ENCODE measurements at regions not wholly inside any gene's neighbourhood (a gene's known extent, or its start where the extent isn't known, plus 50 kb on each side); places are given as distances from the start of the nearest gene placed in this dataset.

- Histone ChIP-seq H3K9me3 (ENCODE audit: control insufficient read depth in 2 of 3, insufficient read depth in 1 of 3, low read length in 3 of 3) (peaks cover 0 to 5% (median 2%) of the 10 kb centered on the region in 3 donors), H3K4me1 (ENCODE audit: control insufficient read depth in 2 of 3, insufficient read depth in 2 of 3, low read depth in 1 of 3, low read length in 3 of 3) (no peaks in the 10 kb centered on the region), H3K27me3 (ENCODE audit: control insufficient read depth, insufficient read depth, low read length) (no peaks in the 10 kb centered on the region), H3K9ac (ENCODE audit: low read length in 3 of 3) (no peak overlapping the region), H3K4me3 (ENCODE audit: low read length in 3 of 3) (no peak overlapping the region), H3K27ac (ENCODE audit: low read depth in 2 of 2, low read length in 2 of 2) (no peak overlapping the region), H3K36me3 (ENCODE audit: control insufficient read depth in 2 of 3, insufficient read depth in 3 of 3, low read length in 3 of 3) (no peaks in the 10 kb centered on the region)
- DNase-seq (no peak), FAIRE-seq (no peak)
- TF ChIP-seq CTCF (IDR thresholded peaks at IDR 0.05; ENCODE audit: borderline replicate concordance, extremely low read depth, insufficient read depth): no peak
- intact Hi-C loops (cut with DNase I): no loop called here
Measured at GRCh38 chr7:112855227-112855626, 65.0 kb upstream of the TMEM168 start.

GRCh38 chr7:112854169-112854568 is 64.0 kb upstream of the TMEM168 start:
- no peak overlapping the region for H3K9ac ChIP-seq (ENCODE audit: low read length in 3 of 3)
- H3K27ac ChIP-seq (ENCODE audit: low read depth in 2 of 2, low read length in 2 of 2): no peak overlapping the region
- no peak for FAIRE-seq
- H3K4me1 ChIP-seq (ENCODE audit: control insufficient read depth in 2 of 3, insufficient read depth in 2 of 3, low read depth in 1 of 3, low read length in 3 of 3): no peaks in the 10 kb centered on the region
- peaks cover 0 to 5% (median 2%) of the 10 kb centered on the region in 3 donors for H3K9me3 ChIP-seq (ENCODE audit: control insufficient read depth in 2 of 3, insufficient read depth in 1 of 3, low read length in 3 of 3)
- no peak overlapping the region for H3K4me3 ChIP-seq (ENCODE audit: low read length in 3 of 3)
- TF ChIP-seq CTCF (IDR thresholded peaks at IDR 0.05; ENCODE audit: borderline replicate concordance, extremely low read depth, insufficient read depth): no peak
- H3K27me3 ChIP-seq (ENCODE audit: control insufficient read depth, insufficient read depth, low read length): no peaks in the 10 kb centered on the region
- intact Hi-C loops (cut with DNase I): no loop called here
- no peak for DNase-seq
- H3K36me3 ChIP-seq (ENCODE audit: control insufficient read depth in 2 of 3, insufficient read depth in 3 of 3, low read length in 3 of 3): no peaks in the 10 kb centered on the region

- Histone ChIP-seq H3K27ac (ENCODE audit: low read depth in 2 of 2, low read length in 2 of 2) (no peak overlapping the region), H3K9me3 (ENCODE audit: control insufficient read depth in 2 of 3, insufficient read depth in 1 of 3, low read length in 3 of 3) (peaks cover 0 to 5% (median 2%) of the 10 kb centered on the region in 3 donors), H3K27me3 (ENCODE audit: control insufficient read depth, insufficient read depth, low read length) (no peaks in the 10 kb centered on the region), H3K4me3 (ENCODE audit: low read length in 3 of 3) (no peak overlapping the region), H3K36me3 (ENCODE audit: control insufficient read depth in 2 of 3, insufficient read depth in 3 of 3, low read length in 3 of 3) (no peaks in the 10 kb centered on the region), H3K4me1 (ENCODE audit: control insufficient read depth in 2 of 3, insufficient read depth in 2 of 3, low read depth in 1 of 3, low read length in 3 of 3) (no peaks in the 10 kb centered on the region), H3K9ac (ENCODE audit: low read length in 3 of 3) (no peak overlapping the region)
- DNase-seq: peak in 2 of 5 donors; percentile 7 to 43
- no peak for TF ChIP-seq CTCF (IDR thresholded peaks at IDR 0.05; ENCODE audit: borderline replicate concordance, extremely low read depth, insufficient read depth)
- intact Hi-C loops (cut with DNase I): no loop called here
- no peak for FAIRE-seq
Measured at GRCh38 chr7:112853422-112853821, 63.2 kb upstream of the TMEM168 start.

- DNase-seq: no peak
- no peaks in the 10 kb centered on the region for H3K27me3 ChIP-seq (ENCODE audit: control insufficient read depth, insufficient read depth, low read length)
- no peak for FAIRE-seq
- no peaks in the 10 kb centered on the region for H3K36me3 ChIP-seq (ENCODE audit: control insufficient read depth in 2 of 3, insufficient read depth in 3 of 3, low read length in 3 of 3)
- no peak overlapping the region for H3K27ac ChIP-seq (ENCODE audit: low read depth in 2 of 2, low read length in 2 of 2)
- intact Hi-C loops (cut with DNase I): no loop called here
- H3K4me1 ChIP-seq (ENCODE audit: control insufficient read depth in 2 of 3, insufficient read depth in 2 of 3, low read depth in 1 of 3, low read length in 3 of 3): no peaks in the 10 kb centered on the region
- TF ChIP-seq CTCF (IDR thresholded peaks at IDR 0.05; ENCODE audit: borderline replicate concordance, extremely low read depth, insufficient read depth): no peak
- H3K4me3 ChIP-seq (ENCODE audit: low read length in 3 of 3): no peak overlapping the region
- H3K9me3 ChIP-seq (ENCODE audit: control insufficient read depth in 2 of 3, insufficient read depth in 1 of 3, low read length in 3 of 3): no peaks in the 10 kb centered on the region
- no peak overlapping the region for H3K9ac ChIP-seq (ENCODE audit: low read length in 3 of 3)
Measured at GRCh38 chr7:112843151-112843550, 53.0 kb upstream of the TMEM168 start.

Measured in kidney (tissue), 13 donors.